Keratinocyte (primary cell): ENCODE measurements at regions not wholly inside any gene's neighbourhood (a gene's known extent, or its start where the extent isn't known, plus 50 kb on each side); places are given as distances from the start of the nearest gene placed in this dataset.

Source experiments
- EZH2 ChIP-seq: IDR thresholded peaks from one replicate; pipeline ENCODE4 v1.6.1; 2012; ENCODE audit warnings: inconsistent platforms, mild to moderate bottlenecking, low read length, moderate library complexity
- TF ChIP-seq, protein P1 (sequence below), 3 experiments: IDR thresholded peaks in 1 of 3; conservative IDR thresholded peaks in 1 of 3; optimal IDR thresholded peaks in 1 of 3; 2 replicates in 2 of 3; 3 replicates in 1 of 3; pipeline versions ENCODE3 to v1.5.1; 2011; ENCODE audit warnings: low read length in 3 of 3, mild to moderate bottlenecking in 3 of 3, moderate library complexity in 2 of 3, control low read depth in 1 of 3, inconsistent platforms in 1 of 3; ENCODE audit not compliant: insufficient read depth in 2 of 3; ENCODE audit errors: extremely low read depth in 1 of 3

DNA sequence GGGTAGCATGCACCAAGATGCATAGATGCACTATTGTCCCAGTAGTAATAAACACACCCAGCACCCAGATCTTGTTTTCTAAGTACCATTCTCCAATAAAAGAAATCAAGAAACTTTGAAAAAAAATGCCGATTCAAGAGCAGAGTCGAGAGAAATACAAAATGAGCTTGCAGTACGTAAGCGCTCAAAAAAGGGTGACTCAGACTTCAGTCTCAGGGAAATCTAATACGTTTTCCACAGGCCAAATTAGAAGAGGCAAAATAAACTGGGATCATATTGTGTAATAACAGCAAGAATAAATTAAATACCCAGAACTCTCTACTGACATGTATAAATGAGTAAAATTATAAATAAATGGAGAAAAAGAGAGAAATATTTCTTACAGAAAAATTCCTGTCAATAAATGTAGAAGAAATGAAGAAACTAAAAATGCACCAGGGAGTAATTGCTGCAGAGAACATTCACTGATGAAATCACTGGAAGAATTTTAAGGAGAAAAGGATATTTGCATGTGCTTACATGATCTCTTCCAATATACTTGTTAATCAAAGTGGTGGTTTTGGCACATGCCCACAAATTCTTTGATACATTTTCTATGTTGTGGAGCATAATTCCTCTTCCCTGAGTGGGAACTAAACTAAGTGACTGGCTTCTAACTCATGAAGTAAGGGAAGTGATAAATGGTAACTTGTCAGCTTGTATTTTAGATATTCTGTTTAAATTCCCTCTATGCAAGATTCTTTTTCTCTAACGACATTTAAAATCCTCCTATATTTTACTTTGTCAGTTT, 567.6 kb upstream of the ADAMTS16 start:
- TF ChIP-seq, protein P1, sequence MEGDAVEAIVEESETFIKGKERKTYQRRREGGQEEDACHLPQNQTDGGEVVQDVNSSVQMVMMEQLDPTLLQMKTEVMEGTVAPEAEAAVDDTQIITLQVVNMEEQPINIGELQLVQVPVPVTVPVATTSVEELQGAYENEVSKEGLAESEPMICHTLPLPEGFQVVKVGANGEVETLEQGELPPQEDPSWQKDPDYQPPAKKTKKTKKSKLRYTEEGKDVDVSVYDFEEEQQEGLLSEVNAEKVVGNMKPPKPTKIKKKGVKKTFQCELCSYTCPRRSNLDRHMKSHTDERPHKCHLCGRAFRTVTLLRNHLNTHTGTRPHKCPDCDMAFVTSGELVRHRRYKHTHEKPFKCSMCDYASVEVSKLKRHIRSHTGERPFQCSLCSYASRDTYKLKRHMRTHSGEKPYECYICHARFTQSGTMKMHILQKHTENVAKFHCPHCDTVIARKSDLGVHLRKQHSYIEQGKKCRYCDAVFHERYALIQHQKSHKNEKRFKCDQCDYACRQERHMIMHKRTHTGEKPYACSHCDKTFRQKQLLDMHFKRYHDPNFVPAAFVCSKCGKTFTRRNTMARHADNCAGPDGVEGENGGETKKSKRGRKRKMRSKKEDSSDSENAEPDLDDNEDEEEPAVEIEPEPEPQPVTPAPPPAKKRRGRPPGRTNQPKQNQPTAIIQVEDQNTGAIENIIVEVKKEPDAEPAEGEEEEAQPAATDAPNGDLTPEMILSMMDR (optimal IDR thresholded peaks at IDR 0.05 in 1 of 3, IDR thresholded peaks at IDR 0.05 in 1 of 3, conservative IDR thresholded peaks at IDR 0.05 in 1 of 3; ENCODE audit: extremely low read depth in 1 of 3, insufficient read depth in 2 of 3, low read length in 3 of 3), result no peak
- TF ChIP-seq EZH2, result no peak
